MV-4-11 (cell line): ENCODE measurements at regions not wholly inside any gene's neighbourhood (a gene's known extent, or its start where the extent isn't known, plus 50 kb on each side); places are given as distances from the start of the nearest gene placed in this dataset.

Experiments
- DNase-seq: peaks from one replicate; lab custom pipeline; 2025; lab: John Stamatoyannopoulos, UW

DNA sequence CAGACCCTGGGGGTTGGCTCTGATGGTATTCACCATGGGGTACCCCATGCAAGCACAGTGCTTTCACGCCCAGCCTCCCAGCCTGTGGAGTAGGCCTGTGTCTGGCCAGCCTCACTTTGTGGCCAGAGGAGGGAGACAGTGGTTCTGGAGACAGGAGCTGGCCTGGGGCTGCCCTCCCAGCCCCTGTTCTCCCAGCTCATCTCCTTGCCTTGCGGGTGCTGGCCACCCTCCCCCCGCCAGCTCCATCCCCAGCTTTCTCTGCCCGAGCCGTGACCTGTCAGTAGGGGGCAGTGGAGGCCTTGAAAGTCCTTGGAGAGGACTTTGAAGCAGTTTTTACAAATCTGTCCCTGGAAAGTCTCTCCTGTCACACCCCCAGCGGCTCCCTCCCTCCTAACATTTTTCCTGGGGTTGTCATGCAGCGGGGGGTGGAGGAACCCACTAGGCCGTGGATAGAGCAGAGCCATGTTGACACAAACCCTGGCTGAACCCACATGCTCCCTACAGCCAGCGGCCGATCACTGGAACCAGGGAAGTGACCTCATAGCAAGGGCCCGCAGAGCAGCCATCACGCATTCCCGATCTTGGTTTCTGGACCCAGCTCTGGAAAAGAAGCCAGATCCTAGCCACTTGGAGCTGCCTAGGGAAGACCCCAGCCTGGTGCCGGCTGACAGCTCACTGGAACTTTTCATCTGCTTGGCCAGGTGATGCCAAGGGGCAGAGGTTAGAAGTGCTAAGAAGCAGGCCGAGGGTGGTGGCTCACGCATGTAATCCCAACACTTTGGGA is 289.4 kb downstream of the SEC14L1 start:
- peak; percentile 68 for DNase-seq

- no peak for DNase-seq
Observed at GRCh38 chr17:77432034-77432661, 291.4 kb downstream of the SEC14L1 start.

- no peak for DNase-seq
Observed at GRCh38 chr17:77432742-77433141, 292.0 kb downstream of the SEC14L1 start.

GRCh38 chr17:77433385-77434135 is 292.8 kb downstream of the SEC14L1 start:
- DNase-seq = no peak

DNA sequence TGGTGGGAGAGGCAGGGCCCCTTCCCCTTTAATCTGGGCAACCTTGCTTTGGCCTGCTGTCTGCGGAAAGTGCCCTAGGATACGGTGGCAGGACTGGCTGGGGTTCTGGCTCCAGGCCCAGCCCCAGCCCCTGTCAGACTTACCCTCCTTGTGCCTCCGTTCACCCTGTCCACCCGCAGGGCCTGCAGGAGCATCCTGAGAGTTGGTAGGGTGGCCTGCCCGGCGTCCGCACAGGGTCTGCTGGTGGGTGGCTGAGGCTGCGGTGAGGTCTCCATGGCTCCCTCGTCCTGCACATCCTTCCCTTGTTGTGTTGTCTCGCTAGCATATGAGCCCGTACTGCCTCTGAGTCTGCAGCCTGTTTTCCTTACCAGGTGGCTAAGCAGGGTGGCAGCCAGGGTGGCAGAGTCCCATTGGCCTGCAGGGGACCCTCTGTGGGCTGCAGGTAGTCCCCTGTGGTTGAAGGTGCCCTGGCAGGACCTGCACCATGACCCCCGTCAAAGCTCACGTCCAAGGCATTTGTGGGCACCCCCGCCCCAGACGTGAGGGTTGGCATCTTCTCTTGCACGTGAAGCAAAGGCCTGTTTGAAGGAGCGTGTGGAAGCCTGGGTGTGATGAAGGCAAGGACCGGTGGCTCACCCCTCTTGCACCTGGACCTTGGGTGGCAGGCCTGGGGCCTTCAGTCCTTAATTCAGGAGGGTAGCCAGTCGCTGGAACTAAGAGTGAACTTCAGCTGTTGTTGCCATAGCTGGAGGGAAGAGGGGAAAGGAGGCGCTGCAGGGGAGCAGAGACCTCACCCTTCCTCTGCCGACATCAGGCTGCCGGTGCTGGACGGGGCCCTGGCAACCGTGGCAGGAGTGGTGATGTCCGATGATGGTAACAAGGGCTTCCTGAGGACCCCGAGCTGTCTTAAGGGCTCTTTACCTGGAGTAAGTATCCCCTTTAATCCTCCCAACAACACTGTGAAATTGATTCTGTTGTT is 293.7 kb downstream of the SEC14L1 start:
- DNase-seq = no peak

GRCh38 chr17:77435272-77436057 is 294.7 kb downstream of the SEC14L1 start:
- DNase-seq = no peak

DNA sequence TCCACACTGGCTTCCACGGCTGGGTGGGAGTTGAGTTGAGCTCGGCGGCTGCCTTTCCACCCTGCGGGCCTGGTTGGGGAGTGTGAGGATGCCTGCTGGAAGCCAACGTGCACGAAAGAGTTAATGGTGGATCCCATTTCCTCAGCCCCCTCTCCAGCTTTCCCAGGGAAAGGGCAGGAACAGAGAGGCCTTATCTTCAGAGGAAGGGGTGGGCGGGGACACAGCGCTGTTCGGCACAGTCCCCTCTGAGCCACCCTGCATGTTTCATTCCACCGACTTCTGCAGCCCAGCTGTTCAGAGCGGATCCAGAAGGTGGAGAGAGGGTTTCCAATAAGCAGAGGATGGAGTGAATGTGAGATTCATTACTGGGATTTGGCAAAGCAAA is 295.3 kb downstream of the SEC14L1 start:
- DNase-seq = no peak

DNA sequence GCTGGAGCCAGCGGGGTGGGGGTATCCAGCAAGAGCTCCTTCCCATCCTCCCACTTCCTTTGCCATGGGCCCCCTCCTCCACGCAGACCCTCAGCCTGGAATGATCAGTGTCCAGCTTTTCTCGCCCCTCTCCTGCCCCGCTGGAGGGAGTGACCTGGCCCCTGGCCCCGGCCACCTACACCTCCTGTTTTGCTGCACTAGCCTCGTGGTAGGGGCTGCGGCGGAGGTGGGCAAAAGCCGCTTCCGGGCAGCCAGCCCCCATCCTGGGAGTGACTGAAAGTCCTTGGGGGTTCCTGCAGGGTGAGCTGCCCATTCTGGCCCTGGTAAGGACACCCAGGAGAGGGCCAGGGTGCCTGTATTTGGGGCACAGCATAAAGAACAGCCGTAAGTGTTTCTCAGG is 295.7 kb downstream of the SEC14L1 start:
- no peak for DNase-seq

DNA sequence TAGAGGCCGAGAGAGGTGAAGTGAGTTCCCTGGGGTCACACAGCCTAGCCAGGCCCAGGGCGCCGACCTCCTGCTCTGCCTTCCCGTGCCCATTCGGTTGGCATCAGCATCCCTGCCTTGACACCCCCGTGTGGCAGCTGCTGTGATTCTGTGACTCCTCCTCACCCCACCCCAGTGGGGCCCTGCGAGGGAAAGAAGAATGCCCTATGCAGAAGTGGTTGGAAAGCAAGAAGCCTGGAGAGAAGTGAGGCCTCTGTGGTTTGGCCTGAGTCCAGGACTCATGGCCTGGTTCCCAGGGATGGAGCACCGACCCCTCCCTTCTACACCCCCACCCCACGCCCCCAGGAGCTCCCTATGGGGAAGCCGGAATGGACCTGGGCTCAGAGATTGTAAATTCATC is 296.2 kb downstream of the SEC14L1 start:
- DNase-seq = peak; percentile 87

DNA sequence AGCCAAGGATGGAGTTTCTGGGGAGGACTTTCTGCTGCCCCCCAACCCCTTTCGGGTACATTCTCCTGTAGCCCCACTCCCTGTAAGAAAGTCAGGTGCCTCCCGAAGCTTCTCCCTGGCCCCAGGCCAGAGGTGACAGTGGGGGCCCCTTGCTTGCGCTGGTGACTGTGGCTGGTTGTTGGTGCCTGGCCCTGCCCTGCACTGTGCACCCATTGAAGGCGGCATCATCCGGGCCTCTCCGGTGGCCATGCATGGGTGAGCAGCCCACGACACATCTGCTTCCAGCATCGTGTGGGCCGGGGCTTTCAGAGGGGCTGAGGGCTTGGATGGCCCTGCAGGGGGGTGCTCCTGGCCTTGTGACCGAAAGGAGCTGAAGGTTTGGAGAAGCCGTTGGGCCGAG is 297.0 kb downstream of the SEC14L1 start:
- no peak for DNase-seq

- DNase-seq = peak; percentile 61
Observed at GRCh38 chr17:77438241-77439188, 297.7 kb downstream of the SEC14L1 start.

GRCh38 chr17:77439189-77440018 is 298.6 kb downstream of the SEC14L1 start:
- no peak for DNase-seq

DNA sequence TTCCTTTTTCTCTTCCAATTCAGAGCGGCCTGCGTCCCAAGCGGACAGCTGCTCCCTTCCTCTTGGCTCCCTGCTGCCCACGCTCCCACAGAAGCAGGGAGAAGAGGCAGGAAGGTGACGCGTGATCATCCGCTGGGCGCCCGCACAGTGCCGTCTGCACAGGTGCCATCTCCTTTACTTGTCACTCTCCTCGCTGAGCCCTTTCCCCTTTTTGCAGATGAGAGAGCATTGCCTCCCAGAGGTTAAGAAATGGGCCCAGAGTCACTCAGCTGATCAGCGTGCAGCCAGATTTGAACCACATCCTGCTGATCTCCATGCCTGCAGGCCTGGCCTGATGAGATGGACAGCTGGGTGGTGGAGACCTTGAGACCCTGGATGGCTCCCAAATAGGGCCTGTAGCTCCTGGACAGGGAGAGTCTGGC is 299.8 kb downstream of the SEC14L1 start:
- peak; percentile 35 for DNase-seq

DNA sequence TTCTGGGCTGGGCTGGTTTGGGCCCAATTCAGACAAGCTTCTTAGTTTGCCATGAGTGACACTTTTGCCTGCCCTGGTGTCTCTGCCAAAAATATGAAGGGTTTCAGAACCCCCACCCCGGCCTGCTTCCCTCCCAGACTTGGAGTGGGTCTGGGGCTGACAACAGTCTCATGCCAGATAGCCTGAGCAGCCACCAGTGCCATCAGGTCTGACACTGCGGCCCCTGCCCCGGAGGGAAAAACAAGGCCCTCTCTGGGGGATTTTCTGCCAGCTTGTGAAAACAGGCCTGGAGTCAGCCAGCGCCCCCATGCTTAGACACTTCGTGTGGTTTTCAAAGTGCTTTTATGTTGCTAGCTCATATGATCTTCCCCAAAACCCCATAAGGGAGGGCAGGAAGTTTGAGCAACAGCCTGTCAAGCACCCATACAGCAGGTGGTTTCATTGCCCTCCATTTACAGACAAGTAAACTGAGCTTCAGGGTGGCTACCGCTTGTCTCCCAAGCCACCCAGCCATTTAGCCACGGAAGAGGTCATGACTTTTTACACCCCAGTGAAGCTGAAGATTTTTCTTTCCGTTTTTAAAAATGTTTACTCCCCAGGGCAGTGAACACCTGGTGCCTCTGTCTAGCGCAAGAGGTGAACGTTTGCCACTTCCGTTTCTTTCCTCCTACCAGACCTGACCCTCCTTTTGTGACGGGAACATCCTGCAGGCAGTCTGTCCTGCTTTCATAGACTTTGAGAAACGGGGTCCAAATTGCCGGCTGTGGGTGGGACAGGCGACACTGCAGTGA is 300.6 kb downstream of the SEC14L1 start:
- DNase-seq = peak; percentile 86

DNA sequence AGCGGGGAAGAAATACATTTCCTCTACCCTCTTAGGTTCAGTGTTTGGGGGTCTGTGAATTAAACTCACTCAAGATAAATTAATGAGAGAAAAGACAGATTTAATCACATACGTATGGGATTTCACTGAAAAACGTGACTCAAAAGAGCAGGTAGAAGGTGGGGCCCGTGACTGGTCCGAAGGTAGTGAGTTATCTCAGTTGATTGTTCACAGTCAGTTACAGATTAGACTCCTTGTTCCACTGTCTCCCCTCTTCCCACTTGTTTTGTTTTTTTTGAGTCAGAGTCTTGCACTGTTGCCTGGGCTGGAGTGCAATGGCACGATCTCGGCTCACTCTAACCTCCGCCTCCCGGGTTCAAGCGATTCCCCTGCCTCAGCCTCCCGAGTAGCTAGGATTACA is 301.2 kb downstream of the SEC14L1 start:
- no peak for DNase-seq

DNA sequence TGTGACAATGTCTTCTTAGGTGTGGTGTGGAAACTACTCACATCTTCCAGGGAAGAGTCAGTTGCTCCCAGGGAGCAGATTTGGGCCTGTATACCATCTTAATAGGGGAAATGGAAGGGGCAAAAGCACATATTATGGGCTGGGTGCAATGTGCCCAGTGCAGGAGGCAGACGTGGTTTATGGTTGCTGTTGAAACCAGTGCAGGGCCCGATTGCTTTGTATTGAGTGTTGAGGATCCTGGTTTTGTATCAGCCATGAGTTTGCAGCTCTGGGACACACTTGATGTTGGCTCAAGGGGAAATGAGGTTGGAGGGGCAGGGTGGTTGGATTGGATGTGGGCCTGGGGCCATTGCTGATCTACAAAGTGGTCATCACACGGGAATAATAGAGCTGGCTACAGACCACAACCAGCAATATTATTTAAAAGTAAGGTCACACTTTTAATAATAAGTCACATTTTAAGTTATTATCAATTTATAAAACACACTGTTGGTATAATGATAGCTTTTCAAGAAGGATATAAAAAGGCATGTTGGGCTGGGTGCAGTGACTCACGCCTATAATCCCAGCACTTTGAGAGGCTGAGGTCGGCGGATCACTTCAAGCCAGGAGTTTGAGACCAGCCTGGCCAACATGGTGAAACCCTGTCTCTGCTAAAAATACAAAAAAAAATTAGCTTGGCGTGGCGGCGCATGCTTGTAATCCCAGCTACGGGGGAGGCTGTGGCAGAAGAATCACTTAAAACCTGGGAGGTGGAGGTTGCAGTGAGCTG is 302.4 kb downstream of the SEC14L1 start:
- peak; percentile 65 for DNase-seq

DNA sequence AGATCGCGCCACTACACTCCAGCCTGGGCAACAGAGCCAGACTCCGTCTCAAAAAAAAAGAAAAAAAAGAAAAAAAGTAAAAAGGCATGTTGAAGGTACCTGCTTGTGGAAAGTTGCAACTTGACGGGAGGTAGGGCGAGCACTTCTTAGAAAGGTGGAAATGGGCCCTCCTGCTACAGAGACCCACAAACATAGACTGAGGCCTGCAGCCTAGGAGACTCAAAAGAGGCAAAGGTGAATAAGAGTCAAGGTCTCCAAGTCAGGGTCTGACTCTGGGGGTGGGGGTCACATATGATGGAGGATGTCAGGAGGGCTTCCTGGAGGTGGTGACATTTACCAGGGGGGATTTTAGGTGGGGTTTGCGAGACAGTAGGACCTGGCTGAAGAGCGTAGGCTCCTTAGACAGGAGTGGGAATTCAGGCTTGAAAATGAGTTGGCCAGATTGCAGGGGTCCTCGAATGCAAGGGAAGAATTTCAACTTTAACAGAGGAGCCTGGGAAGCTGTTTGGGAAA is 303.0 kb downstream of the SEC14L1 start:
- no peak for DNase-seq
